Right ventricle myocardium superior (tissue), 1 donor: ENCODE measurements at regions not wholly inside any gene's neighbourhood (a gene's known extent, or its start where the extent isn't known, plus 50 kb on each side); places are given as distances from the start of the nearest gene placed in this dataset.
"Not testable (repeated sequence)": the region's sequence is repeated elsewhere in the genome, so short reads cannot be mapped to it uniquely, and the experiment has no call there.

Experiments used
- ATAC-seq: fragments of 200-7000 bp; cut with Tn5 transposase; one replicate; pipeline ENCODE4 v1.9.1; 2020; ENCODE audit warnings: mild to moderate bottlenecking; ENCODE audit not compliant: poor library complexity
- DNase-seq: peaks from one replicate; pipeline ENCODE4 v3.0.0-alpha.2; 2020
- intact Hi-C: fragments of 100-400 bp; cut with DNase I; formaldehyde crosslinking; loops from one replicate; pipeline ENCODE4 v1.11.2; 2022
- donor health status: DM: no; HTN: yes; CAD: no; lungs with severe emphysema.

GRCh38 chr9:85792057-85792456 is 50.3 kb upstream of the AGTPBP1 start:
- ATAC-seq, intact Hi-C loops, DNase-seq: not testable (repeated sequence)

GRCh38 chr9:85802978-85803695 is 61.4 kb upstream of the AGTPBP1 start:
- DNase-seq, ATAC-seq, intact Hi-C loops: not testable (repeated sequence)

- ATAC-seq, DNase-seq: not testable (repeated sequence)
- intact Hi-C loops = loop anchor here (5.0 kb wide), 1 partner anchor 62 kb away; the partner anchor contains the start of gene AGTPBP1
Observed at GRCh38 chr9:85804847-85805133, 63.0 kb upstream of the AGTPBP1 start.

- intact Hi-C loops = loop anchor here (5.0 kb wide), 1 partner anchor 63 kb away; the partner anchor contains the start of gene AGTPBP1
- peak; percentile 91 for DNase-seq
- ATAC-seq = peak; percentile 96
Observed at GRCh38 chr9:85805134-85806005, 63.6 kb upstream of the AGTPBP1 start.

- not testable (repeated sequence) for ATAC-seq, DNase-seq
- intact Hi-C loops = loop anchor here (5.0 kb wide), 1 partner anchor 66 kb away; the partner anchor contains the start of gene AGTPBP1
Observed at GRCh38 chr9:85808329-85808728, 66.6 kb upstream of the AGTPBP1 start.

- intact Hi-C loops, DNase-seq, ATAC-seq: not testable (repeated sequence)
Observed at GRCh38 chr9:85813388-85813787, 71.6 kb upstream of the AGTPBP1 start.

GRCh38 chr9:85814800-85815199 is 73.0 kb upstream of the AGTPBP1 start:
- DNase-seq, intact Hi-C loops, ATAC-seq: not testable (repeated sequence)

- DNase-seq, intact Hi-C loops: not testable (repeated sequence)
- peak; percentile 64 for ATAC-seq
Observed at GRCh38 chr9:85818971-85819370, 77.2 kb upstream of the AGTPBP1 start.

- DNase-seq, intact Hi-C loops, ATAC-seq: not testable (repeated sequence)
Observed at GRCh38 chr9:85820598-85820997, 78.8 kb upstream of the AGTPBP1 start.

- DNase-seq, ATAC-seq, intact Hi-C loops: not testable (repeated sequence)
Observed at GRCh38 chr9:85824949-85825348, 83.2 kb upstream of the AGTPBP1 start.

GRCh38 chr9:85834591-85834990 is 92.8 kb upstream of the AGTPBP1 start:
- intact Hi-C loops, ATAC-seq, DNase-seq: not testable (repeated sequence)

GRCh38 chr9:85843949-85844348 is 97.0 kb upstream of the NAA35 start:
- intact Hi-C loops, DNase-seq, ATAC-seq: not testable (repeated sequence)

GRCh38 chr9:85847782-85848181 is 93.2 kb upstream of the NAA35 start:
- ATAC-seq, intact Hi-C loops, DNase-seq: not testable (repeated sequence)

GRCh38 chr9:85858056-85858750 is 82.7 kb upstream of the NAA35 start:
- intact Hi-C loops = no loop called here
- DNase-seq = no peak
- ATAC-seq = no peak

- DNase-seq (no peak), ATAC-seq (no peak)
- intact Hi-C loops = no loop called here
Observed at GRCh38 chr9:85859765-85860164, 81.2 kb upstream of the NAA35 start.

- ATAC-seq, intact Hi-C loops, DNase-seq: not testable (repeated sequence)
Observed at GRCh38 chr9:85861882-85862281, 79.1 kb upstream of the NAA35 start.

- no peak for ATAC-seq
- DNase-seq = no peak
- intact Hi-C loops = no loop called here
Observed at GRCh38 chr9:85863875-85864274, 77.1 kb upstream of the NAA35 start.

GRCh38 chr9:85871008-85871407 is 69.9 kb upstream of the NAA35 start:
- ATAC-seq (no peak), DNase-seq (no peak)
- intact Hi-C loops = no loop called here

- ATAC-seq, DNase-seq, intact Hi-C loops: not testable (repeated sequence)
Observed at GRCh38 chr9:85871683-85872082, 69.3 kb upstream of the NAA35 start.
